ENCODE measurements at regions not wholly inside any gene's neighbourhood (a gene's known extent, or its start where the extent isn't known, plus 50 kb on each side); places are given as distances from the start of the nearest gene placed in this dataset.

DNA sequence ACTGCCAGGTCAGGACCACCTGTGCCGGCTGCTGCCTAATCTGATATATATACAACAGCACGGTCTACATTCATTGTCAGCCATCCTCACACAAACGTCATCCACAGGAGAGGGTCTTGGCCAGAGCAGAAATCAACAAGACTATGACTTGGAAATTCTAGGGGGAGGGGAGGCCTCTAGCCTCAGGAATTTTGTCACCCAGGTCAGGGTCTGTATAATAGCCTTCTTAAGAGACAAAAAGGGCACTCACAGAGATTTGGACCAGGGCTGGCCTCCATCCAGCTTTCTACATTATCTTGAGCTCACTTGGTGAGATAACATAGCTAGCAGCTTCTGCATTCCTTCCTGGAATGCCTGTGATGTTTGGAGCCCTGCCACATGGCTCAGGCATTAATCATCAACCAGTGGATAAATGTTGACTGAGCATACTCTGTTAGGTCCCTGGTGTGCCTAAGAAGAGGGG is 50.4 kb upstream of the CTIF start:
- no peaks in the 10 kb centered on the region for H3K9me3 ChIP-seq
- 21 to 34% (median 23%) methylated on average over 3 of the region's 3 CpGs for WGBS, 5 donors
- intact Hi-C loops (cut with DNase I; ENCODE audit: low total_unique reads), result no loop called here
- no peaks in the 10 kb centered on the region for H3K36me3 ChIP-seq
- TF ChIP-seq POLR2AphosphoS5 (IDR thresholded peaks at IDR 0.05), result peak in 2 of 3 donors; percentile 79 to 89
- TF ChIP-seq POLR2A (IDR thresholded peaks at IDR 0.05), result no peak
- H3K4me1 ChIP-seq, result peaks cover 6 to 21% (median 9%) of the 10 kb centered on the region in 4 donors
- DNase-seq, result peak; percentile 91 to 95
- H3K4me3 ChIP-seq, result no peak overlapping the region
- H3K27ac ChIP-seq, result peak overlapping the region in 1 of 5 donors; percentile 23
- no peaks in the 10 kb centered on the region for H3K27me3 ChIP-seq

DNA sequence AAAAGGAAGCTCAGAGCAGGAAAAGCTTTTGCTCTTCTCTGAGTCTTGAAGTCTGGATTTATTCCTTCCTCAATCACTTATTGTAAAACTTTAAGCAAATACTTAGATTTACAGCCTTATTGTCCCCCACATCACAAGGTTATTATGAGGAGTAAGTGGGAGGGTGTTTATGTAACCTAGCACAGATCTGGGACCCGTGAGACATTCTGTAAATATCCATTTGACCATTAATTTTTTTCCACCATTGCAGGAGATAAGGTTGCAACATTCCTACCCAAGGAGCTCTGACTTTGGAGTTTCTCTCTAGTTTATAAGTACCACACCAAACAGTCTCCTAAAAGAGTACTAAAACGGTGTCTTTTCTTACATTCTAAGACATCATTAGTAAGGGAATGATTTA is 52.1 kb upstream of the CTIF start:
- 8 to 34% (median 30%) methylated on average over 2 of the region's 2 CpGs for WGBS, 5 donors
- H3K9me3 ChIP-seq, result no peaks in the 10 kb centered on the region
- TF ChIP-seq POLR2AphosphoS5 (IDR thresholded peaks at IDR 0.05) (no peak), EP300 (IDR thresholded peaks at IDR 0.05) (no peak), POLR2A (IDR thresholded peaks at IDR 0.05) (no peak)
- TF ChIP-seq, protein P1, sequence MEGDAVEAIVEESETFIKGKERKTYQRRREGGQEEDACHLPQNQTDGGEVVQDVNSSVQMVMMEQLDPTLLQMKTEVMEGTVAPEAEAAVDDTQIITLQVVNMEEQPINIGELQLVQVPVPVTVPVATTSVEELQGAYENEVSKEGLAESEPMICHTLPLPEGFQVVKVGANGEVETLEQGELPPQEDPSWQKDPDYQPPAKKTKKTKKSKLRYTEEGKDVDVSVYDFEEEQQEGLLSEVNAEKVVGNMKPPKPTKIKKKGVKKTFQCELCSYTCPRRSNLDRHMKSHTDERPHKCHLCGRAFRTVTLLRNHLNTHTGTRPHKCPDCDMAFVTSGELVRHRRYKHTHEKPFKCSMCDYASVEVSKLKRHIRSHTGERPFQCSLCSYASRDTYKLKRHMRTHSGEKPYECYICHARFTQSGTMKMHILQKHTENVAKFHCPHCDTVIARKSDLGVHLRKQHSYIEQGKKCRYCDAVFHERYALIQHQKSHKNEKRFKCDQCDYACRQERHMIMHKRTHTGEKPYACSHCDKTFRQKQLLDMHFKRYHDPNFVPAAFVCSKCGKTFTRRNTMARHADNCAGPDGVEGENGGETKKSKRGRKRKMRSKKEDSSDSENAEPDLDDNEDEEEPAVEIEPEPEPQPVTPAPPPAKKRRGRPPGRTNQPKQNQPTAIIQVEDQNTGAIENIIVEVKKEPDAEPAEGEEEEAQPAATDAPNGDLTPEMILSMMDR (IDR thresholded peaks at IDR 0.05), result no peak
- H3K4me1 ChIP-seq, result peaks cover 6 to 18% (median 9%) of the 10 kb centered on the region in 4 donors
- no peak overlapping the region for H3K4me3 ChIP-seq
- no peak for DNase-seq
- peak overlapping the region in 2 of 5 donors; percentile 3 to 16 for H3K27ac ChIP-seq
- H3K27me3 ChIP-seq, result no peaks in the 10 kb centered on the region
- H3K36me3 ChIP-seq, result no peaks in the 10 kb centered on the region
- intact Hi-C loops (cut with DNase I; ENCODE audit: low total_unique reads), result no loop called here

DNA sequence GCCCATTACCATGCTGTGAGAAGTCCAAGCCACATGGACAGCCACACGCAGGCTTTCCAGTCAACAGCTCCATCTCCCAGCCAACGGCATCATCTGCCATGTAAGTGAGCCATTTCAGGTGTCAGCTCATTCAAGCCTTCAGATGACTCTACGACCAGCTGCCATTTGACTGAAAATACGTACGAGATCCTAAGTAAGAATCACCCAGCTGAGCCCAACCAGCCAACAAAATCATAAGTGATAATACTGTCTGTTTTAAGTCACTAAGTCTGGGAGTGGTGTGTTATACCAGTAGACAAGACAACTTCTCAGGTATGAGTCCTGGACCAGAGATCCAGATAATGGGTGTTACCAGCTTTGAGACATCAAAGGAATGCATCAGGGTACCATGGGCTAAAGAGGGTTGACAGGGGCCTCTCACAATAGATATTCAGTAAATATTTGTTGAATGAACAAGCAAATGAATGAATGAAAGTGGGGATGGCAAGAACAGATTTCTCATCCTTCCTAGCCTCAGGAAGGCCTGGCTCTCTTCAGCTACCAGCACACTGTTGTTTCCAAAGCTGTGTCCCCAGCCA is 52.9 kb upstream of the CTIF start:
- 74 to 77% (median 76%) methylated on average over 5 of the region's 5 CpGs for WGBS, 5 donors
- Histone ChIP-seq H3K4me3 (no peak overlapping the region), H3K9me3 (no peaks in the 10 kb centered on the region), H3K4me1 (peaks cover 6 to 18% (median 9%) of the 10 kb centered on the region in 4 donors), H3K27me3 (no peaks in the 10 kb centered on the region), H3K27ac (peak overlapping the region in 3 of 5 donors; percentile 3 to 23 (median 16)), H3K36me3 (no peaks in the 10 kb centered on the region)
- no peak for TF ChIP-seq POLR2AphosphoS5 (IDR thresholded peaks at IDR 0.05)
- no peak for TF ChIP-seq EP300 (IDR thresholded peaks at IDR 0.05)
- TF ChIP-seq, protein P1 (IDR thresholded peaks at IDR 0.05), result no peak
- no peak for TF ChIP-seq POLR2A (IDR thresholded peaks at IDR 0.05)
- intact Hi-C loops (cut with DNase I; ENCODE audit: low total_unique reads), result no loop called here
- DNase-seq, result no peak

DNA sequence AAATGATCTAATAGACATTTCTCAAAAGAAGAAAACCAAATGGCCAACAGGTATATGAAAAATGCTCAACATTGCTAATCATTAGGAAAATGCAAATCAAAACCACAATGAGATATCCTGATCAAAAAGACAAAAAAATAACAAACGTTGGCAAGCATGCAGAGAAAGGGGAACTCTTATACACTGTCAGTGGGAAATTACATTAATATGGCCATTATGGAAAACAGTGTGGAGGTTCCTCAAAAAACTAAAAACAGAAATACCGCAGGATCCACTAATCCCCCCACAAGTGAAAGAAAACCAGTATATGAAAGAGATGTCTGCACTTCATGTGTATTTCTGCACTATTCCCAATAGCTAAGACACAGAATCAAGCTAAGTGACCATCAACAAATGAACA is 57.7 kb upstream of the CTIF start:
- intact Hi-C loops (cut with DNase I; ENCODE audit: low total_unique reads), result no loop called here
- no peak for TF ChIP-seq POLR2A (IDR thresholded peaks at IDR 0.05)
- TF ChIP-seq EP300 (IDR thresholded peaks at IDR 0.05), result no peak
- TF ChIP-seq, protein P1 (IDR thresholded peaks at IDR 0.05), result no peak
- no peak for TF ChIP-seq POLR2AphosphoS5 (IDR thresholded peaks at IDR 0.05)
- H3K4me1 ChIP-seq, result peaks cover 0 to 5% (median under 1%) of the 10 kb centered on the region in 4 donors
- 51 to 67% (median 60%) methylated on average over 2 of the region's 2 CpGs for WGBS, 5 donors
- no peak for DNase-seq
- peaks cover 0 to 6% (median 0%) of the 10 kb centered on the region in 4 donors for H3K9me3 ChIP-seq
- H3K4me3 ChIP-seq, result no peak overlapping the region
- no peaks in the 10 kb centered on the region for H3K27me3 ChIP-seq
- no peaks in the 10 kb centered on the region for H3K36me3 ChIP-seq
- no peak overlapping the region for H3K27ac ChIP-seq

DNA sequence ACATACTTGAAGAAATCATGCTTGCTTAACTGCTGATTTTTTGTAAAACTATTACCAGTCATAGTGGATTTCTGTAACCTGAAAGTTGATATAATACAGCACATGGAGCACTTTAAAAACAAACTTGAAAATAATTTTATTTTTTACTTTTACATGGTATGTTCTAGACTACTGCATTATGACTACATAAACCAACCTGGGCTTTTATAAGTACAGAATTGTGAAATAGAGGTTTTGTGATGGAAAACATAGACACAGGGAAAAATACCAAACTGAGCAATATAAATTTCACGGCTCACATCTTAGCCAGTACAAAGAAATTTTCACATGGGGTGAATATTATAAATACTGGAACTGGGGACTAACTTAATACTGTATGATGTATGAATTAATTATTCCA is 59.3 kb upstream of the CTIF start:
- intact Hi-C loops (cut with DNase I; ENCODE audit: low total_unique reads), result loop anchor here (5.0 kb wide), 1 partner anchor 183 kb away; no protein-coding TSS in a partner anchor
- 87 to 91% (median 89%) methylated on average over 1 of the region's 1 CpG for WGBS, 5 donors

More for the DNA sequence above, 59.3 kb upstream of the CTIF start:
- no peak overlapping the region for H3K4me3 ChIP-seq
- DNase-seq, result no peak
- peaks cover 0 to 11% (median 4%) of the 10 kb centered on the region in 4 donors for H3K4me1 ChIP-seq
- no peaks in the 10 kb centered on the region for H3K27me3 ChIP-seq
- H3K9me3 ChIP-seq, result peaks cover 0 to 6% (median 0%) of the 10 kb centered on the region in 4 donors
- H3K27ac ChIP-seq, result no peak overlapping the region
- TF ChIP-seq POLR2A (IDR thresholded peaks at IDR 0.05), result no peak
- TF ChIP-seq POLR2AphosphoS5 (IDR thresholded peaks at IDR 0.05), result no peak
- no peak for TF ChIP-seq EP300 (IDR thresholded peaks at IDR 0.05)
- TF ChIP-seq, protein P1 (IDR thresholded peaks at IDR 0.05), result no peak
- no peaks in the 10 kb centered on the region for H3K36me3 ChIP-seq

Measured in stomach (tissue), 8 donors.